Endothelial cell of umbilical vein (primary cell): ENCODE measurements at regions not wholly inside any gene's neighbourhood (a gene's known extent, or its start where the extent isn't known, plus 50 kb on each side); places are given as distances from the start of the nearest gene placed in this dataset.
"Not testable (repeated sequence)": the region's sequence is repeated elsewhere in the genome, so short reads cannot be mapped to it uniquely, and the experiment has no call there.

ENCODE experiments used
- BruUV-seq: library from RNA; stranded (reverse); fragments of 400-500 nt; replicated peaks from 2 replicates; lab custom pipeline; 2021; lab: Mats Ljungman, UMichigan
- CTCF ChIA-PET: fragments of 300-600, 350-600 bp; sonication (Branson Sonifier 250); formaldehyde crosslinking; loops from one replicate; lab custom pipeline; 2021; ENCODE audit warnings: antibody characterized with exemption, inconsistent platforms; lab: Charles Lee
- POLR2A ChIA-PET: fragments of 300-600, 350-600 bp; sonication (Branson Sonifier 250); formaldehyde crosslinking; loops from one replicate; lab custom pipeline; 2021; ENCODE audit warnings: antibody characterized with exemption, inconsistent platforms; lab: Charles Lee
- DNase-seq: peaks from one replicate; pipeline ENCODE4 v3.0.0-alpha.2; 2011; ENCODE audit warnings: low read depth, low spot score
- FAIRE-seq: peaks from 2 replicates; lab custom pipeline; 2011; peaks lifted over from hg19 to GRCh38; lab: Jason Lieb, UNC
- H2AFZ ChIP-seq: 2 replicates; pipeline ENCODE4 v1.6.0; 2012; ENCODE audit warnings: low read depth, low read length, control low read depth, inconsistent platforms
- H3K27ac ChIP-seq: 2 replicates; pipeline ENCODE4 v1.5.1; 2011; ENCODE audit warnings: low read depth, mild to moderate bottlenecking, control low read depth, low read length, moderate library complexity; ENCODE audit not compliant: insufficient read depth
- H3K27me3 ChIP-seq, 2 experiments: 2 replicates each; pipeline versions ENCODE4 v1.6.0 to v1.6.1; 2011; ENCODE audit warnings: low read length in 2 of 2, mixed read lengths in 1 of 2; ENCODE audit not compliant: control insufficient read depth in 2 of 2, insufficient read depth in 2 of 2
- H3K36me3 ChIP-seq, 2 experiments: 2 replicates in 1 of 2; 3 replicates in 1 of 2; pipeline ENCODE4 v1.5.1; 2011; ENCODE audit warnings: low read length in 2 of 2, mild to moderate bottlenecking in 1 of 2, moderate library complexity in 1 of 2; ENCODE audit not compliant: control insufficient read depth in 2 of 2, insufficient read depth in 2 of 2; ENCODE audit errors: extremely low read depth in 1 of 2
- H3K4me1 ChIP-seq: 3 replicates; pipeline ENCODE4 v1.5.1; 2011; ENCODE audit warnings: mild to moderate bottlenecking, low read length; ENCODE audit not compliant: control insufficient read depth, insufficient read depth; ENCODE audit errors: extremely low read depth
- H3K4me2 ChIP-seq: 2 replicates; pipeline ENCODE4 v1.6.1; 2011; ENCODE audit warnings: low read length, control low read depth, mixed read lengths; ENCODE audit not compliant: insufficient read depth
- H3K4me3 ChIP-seq, 3 experiments: fragments of 200-600 bp in 1 of 3; sonication (generic), shearing (Covaris generic) in 1 of 3; replicated peaks in 1 of 3; 2 replicates each; pipeline ENCODE4 v1.5.1; 2011 to 2016; ENCODE audit warnings: control low read depth in 3 of 3, low read length in 3 of 3, mild to moderate bottlenecking in 2 of 3, inconsistent platforms in 1 of 3, low read depth in 1 of 3, moderate library complexity in 1 of 3; ENCODE audit not compliant: insufficient read depth in 1 of 3
- H3K79me2 ChIP-seq: 2 replicates; pipeline ENCODE4 v1.6.0; 2012; ENCODE audit warnings: low read length, inconsistent platforms; ENCODE audit not compliant: control insufficient read depth, insufficient read depth
- H3K9ac ChIP-seq: replicated peaks from 2 replicates; pipeline ENCODE3; 2011; ENCODE audit warnings: low read length, control low read depth; ENCODE audit not compliant: insufficient read depth; ENCODE audit errors: extremely low read depth
- H3K9me1 ChIP-seq: replicated peaks from 3 replicates; pipeline ENCODE4 v1.6.0; 2011; ENCODE audit warnings: mild to moderate bottlenecking, low read length; ENCODE audit not compliant: control insufficient read depth, insufficient read depth; ENCODE audit errors: extremely low read depth
- H3K9me3 ChIP-seq: replicated peaks from 2 replicates; pipeline ENCODE4 v1.5.1; 2012; ENCODE audit warnings: low read length, inconsistent platforms; ENCODE audit not compliant: control insufficient read depth, insufficient read depth
- H4K20me1 ChIP-seq: replicated peaks from 2 replicates; pipeline ENCODE3; 2011; ENCODE audit warnings: mild to moderate bottlenecking, low read length; ENCODE audit not compliant: control insufficient read depth, insufficient read depth; ENCODE audit errors: extremely low read depth
- GATA2 ChIP-seq: IDR thresholded peaks from 2 replicates; pipeline ENCODE4 v1.7.0; 2011; ENCODE audit warnings: low read depth, mild to moderate bottlenecking, moderate library complexity, mixed read lengths, low read length; ENCODE audit not compliant: insufficient read length, insufficient read depth
- JUN ChIP-seq: IDR thresholded peaks from 2 replicates; pipeline ENCODE4 v1.6.1; 2011; ENCODE audit warnings: borderline replicate concordance, low read depth; ENCODE audit not compliant: insufficient read length, insufficient read depth
- POLR2A ChIP-seq: IDR thresholded peaks from 2 replicates; pipeline ENCODE4 v1.6.1; 2012; ENCODE audit warnings: low read depth, mild to moderate bottlenecking, control low read depth, low read length
- dilution Hi-C: fragments of 300-500 bp; cut with MboI; formaldehyde crosslinking; loops from one replicate; pipeline ENCODE4 v1.15.0; 2019; ENCODE audit warnings: low sequenced_read_pairs; ENCODE audit not compliant: extremely low pct_ligation_motif_present
- intact Hi-C: fragments of 100-400 bp; cut with micrococcal nuclease; formaldehyde crosslinking; loops from one replicate; pipeline ENCODE4 v1.10.0; 2022
- TF ChIP-seq, protein P1 (sequence below): IDR thresholded peaks from 2 replicates; pipeline ENCODE4 v1.6.1; 2011; ENCODE audit not compliant: insufficient read depth, insufficient read length
- TF ChIP-seq, protein P2 (sequence below), 2 donors: IDR thresholded peaks; 1 replicate in 1 of 2; 2 replicates in 1 of 2; pipeline ENCODE4 v1.5.1; 2011; ENCODE audit warnings: low read length in 2 of 2, mild to moderate bottlenecking in 2 of 2, moderate library complexity in 2 of 2, control low read depth in 1 of 2, inconsistent platforms in 1 of 2, low read depth in 1 of 2; ENCODE audit not compliant: insufficient read depth in 1 of 2; ENCODE audit errors: extremely low read depth in 1 of 2

DNA sequence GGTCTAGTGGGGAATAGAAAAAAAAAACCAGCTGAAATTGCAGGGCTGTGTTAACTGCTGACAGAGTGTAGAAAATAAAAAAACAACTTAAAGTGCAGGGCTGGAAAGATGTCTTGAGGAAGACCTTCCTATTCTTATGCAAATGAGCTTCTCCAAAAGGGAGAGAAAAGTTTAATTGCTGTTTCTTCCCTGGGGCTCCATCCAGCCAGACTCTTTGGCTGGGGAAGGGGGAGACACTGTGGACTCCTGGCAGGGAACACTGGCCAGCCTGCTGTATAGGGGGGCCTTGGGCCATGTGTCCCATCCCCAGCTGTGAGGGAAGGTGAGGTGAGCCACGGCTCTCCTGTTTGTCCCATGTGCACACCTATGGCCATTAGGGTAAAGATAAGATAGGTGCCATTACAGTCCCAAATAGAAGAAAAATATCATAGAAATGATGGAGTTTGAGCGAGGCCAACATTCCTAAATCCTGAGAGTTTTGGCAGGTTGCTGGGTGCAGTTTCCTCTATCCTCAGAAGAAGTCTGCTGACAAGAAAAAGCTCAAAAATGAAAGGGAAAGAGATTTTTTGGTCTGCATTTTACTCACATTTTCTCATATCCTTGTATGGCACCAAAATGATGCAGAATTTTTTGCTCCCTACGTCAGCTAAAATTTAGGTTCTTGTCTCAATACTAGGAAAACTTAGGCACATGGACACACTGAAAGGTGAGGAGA, 901.7 kb downstream of the PLOD2 start:
- Histone ChIP-seq H3K79me2 (no peaks in the 10 kb centered on the region), H4K20me1 (no peaks in the 10 kb centered on the region), H3K9me3 (no peaks in the 10 kb centered on the region), H3K4me1 (no peaks in the 10 kb centered on the region), H3K4me3 (no peak overlapping the region), H3K4me2 (no peak overlapping the region), H3K36me3 (no peaks in the 10 kb centered on the region), H3K27ac (no peak overlapping the region), H3K9me1 (no peaks in the 10 kb centered on the region), H2AFZ (no peak overlapping the region), H3K9ac (no peak overlapping the region), H3K27me3 (no peaks in the 10 kb centered on the region)
- intact Hi-C loops (no loop called here), dilution Hi-C loops (no loop called here)
- FAIRE-seq (no peak), DNase-seq (no peak)
- POLR2A ChIA-PET, result no interaction called here
- CTCF ChIA-PET, result interaction anchor here (0.6 kb wide), 2 partner anchors 141 to 284 kb away, joined by 3 to 5 read pairs; no protein-coding TSS in a partner anchor
- TF ChIP-seq JUN (no peak), GATA2 (no peak), POLR2A (no peak)
- TF ChIP-seq, protein P1, sequence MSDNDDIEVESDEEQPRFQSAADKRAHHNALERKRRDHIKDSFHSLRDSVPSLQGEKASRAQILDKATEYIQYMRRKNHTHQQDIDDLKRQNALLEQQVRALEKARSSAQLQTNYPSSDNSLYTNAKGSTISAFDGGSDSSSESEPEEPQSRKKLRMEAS, result no peak
- TF ChIP-seq, protein P2, sequence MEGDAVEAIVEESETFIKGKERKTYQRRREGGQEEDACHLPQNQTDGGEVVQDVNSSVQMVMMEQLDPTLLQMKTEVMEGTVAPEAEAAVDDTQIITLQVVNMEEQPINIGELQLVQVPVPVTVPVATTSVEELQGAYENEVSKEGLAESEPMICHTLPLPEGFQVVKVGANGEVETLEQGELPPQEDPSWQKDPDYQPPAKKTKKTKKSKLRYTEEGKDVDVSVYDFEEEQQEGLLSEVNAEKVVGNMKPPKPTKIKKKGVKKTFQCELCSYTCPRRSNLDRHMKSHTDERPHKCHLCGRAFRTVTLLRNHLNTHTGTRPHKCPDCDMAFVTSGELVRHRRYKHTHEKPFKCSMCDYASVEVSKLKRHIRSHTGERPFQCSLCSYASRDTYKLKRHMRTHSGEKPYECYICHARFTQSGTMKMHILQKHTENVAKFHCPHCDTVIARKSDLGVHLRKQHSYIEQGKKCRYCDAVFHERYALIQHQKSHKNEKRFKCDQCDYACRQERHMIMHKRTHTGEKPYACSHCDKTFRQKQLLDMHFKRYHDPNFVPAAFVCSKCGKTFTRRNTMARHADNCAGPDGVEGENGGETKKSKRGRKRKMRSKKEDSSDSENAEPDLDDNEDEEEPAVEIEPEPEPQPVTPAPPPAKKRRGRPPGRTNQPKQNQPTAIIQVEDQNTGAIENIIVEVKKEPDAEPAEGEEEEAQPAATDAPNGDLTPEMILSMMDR (IDR thresholded peaks at IDR 0.05; ENCODE audit: extremely low read depth in 1 of 2, insufficient read depth in 1 of 2, low read depth in 1 of 2, low read length in 2 of 2), result no peak
- no TSS peak for BruUV-seq

DNA sequence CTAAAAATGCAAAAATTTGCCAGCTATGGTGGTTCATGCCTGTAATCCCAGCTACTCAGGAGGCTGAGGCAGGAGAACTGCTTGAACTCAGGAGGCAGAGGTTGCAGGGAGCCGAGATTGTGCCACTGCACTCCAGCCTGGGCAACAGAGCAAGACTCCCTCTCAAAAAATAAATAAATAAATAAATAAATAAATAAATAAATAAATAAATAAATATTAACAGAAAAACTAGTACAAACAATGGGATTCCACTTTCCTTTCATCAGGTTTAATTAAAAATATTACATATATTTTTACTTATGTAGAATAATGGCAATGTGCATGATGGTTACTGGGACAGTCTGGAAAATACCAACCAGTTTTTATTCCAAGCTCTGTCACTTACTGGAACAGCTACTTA, 897.5 kb downstream of the PLOD2 start:
- H3K9me1 ChIP-seq, POLR2A ChIA-PET, DNase-seq, H3K9me3 ChIP-seq, FAIRE-seq, H3K9ac ChIP-seq, H3K4me2 ChIP-seq, BruUV-seq, H3K36me3 ChIP-seq, H3K27me3 ChIP-seq, H3K4me1 ChIP-seq, H3K79me2 ChIP-seq, H2AFZ ChIP-seq, dilution Hi-C loops, intact Hi-C loops, H3K27ac ChIP-seq, CTCF ChIA-PET, H3K4me3 ChIP-seq, H4K20me1 ChIP-seq: not testable (repeated sequence)
